ENCODE measurements at regions not wholly inside any gene's neighbourhood (a gene's known extent, or its start where the extent isn't known, plus 50 kb on each side); places are given as distances from the start of the nearest gene placed in this dataset.

- TF ChIP-seq CTCF (conservative IDR thresholded peaks at IDR 0.05; ENCODE audit: low read depth, low read length) (no peak), EZH2 (IDR thresholded peaks at IDR 0.05; ENCODE audit: borderline replicate concordance, low read depth, low read length, poor library complexity, severe bottlenecking) (no peak)
These were observed 127.3 kb downstream of the NOC3L start for GRCh38 chr10:94235461-94235860.
